Mesenchymal stem cell (in vitro differentiated cells and primary cell): ENCODE measurements at regions not wholly inside any gene's neighbourhood (a gene's known extent, or its start where the extent isn't known, plus 50 kb on each side); places are given as distances from the start of the nearest gene placed in this dataset.

Experiments
- DNase-seq: peaks from one replicate; pipeline ENCODE4 v3.0.0-alpha.2; 2013
- H2AFZ ChIP-seq: one replicate; pipeline ENCODE4 v1.6.1; 2013; ENCODE audit warnings: low read depth, mild to moderate bottlenecking, control low read depth, inconsistent platforms, low read length, moderate library complexity
- H2AK5ac ChIP-seq: 2 replicates; pipeline ENCODE4 v1.6.1; 2013; ENCODE audit warnings: low read length, moderate library complexity, mild to moderate bottlenecking, inconsistent platforms; ENCODE audit not compliant: severe bottlenecking
- H2BK120ac ChIP-seq: one replicate; pipeline ENCODE4 v1.6.1; 2013; ENCODE audit warnings: low read depth, mild to moderate bottlenecking, inconsistent platforms, low read length, moderate library complexity
- H2BK12ac ChIP-seq, 2 experiments: one replicate each; pipeline ENCODE4 v1.6.1; 2013; ENCODE audit warnings: inconsistent platforms in 2 of 2, low read length in 2 of 2, mild to moderate bottlenecking in 2 of 2, moderate library complexity in 2 of 2, control low read depth in 1 of 2
- H2BK15ac ChIP-seq: one replicate; pipeline ENCODE4 v1.6.1; 2013; ENCODE audit warnings: mild to moderate bottlenecking, low read depth, inconsistent platforms; ENCODE audit not compliant: poor library complexity, severe bottlenecking
- H2BK5ac ChIP-seq: 2 replicates; pipeline ENCODE4 v1.6.1; 2013; ENCODE audit warnings: low read depth, mild to moderate bottlenecking, low read length, control low read depth, inconsistent platforms; ENCODE audit not compliant: poor library complexity, severe bottlenecking
- H3K14ac ChIP-seq, 2 experiments: one replicate each; pipeline ENCODE4 v1.6.1; 2013; ENCODE audit warnings: inconsistent platforms in 2 of 2, low read length in 2 of 2, control low read depth in 1 of 2, mild to moderate bottlenecking in 1 of 2, moderate library complexity in 1 of 2
- H3K18ac ChIP-seq, 2 experiments: one replicate each; pipeline ENCODE4 v1.6.1; 2013; ENCODE audit warnings: inconsistent platforms in 2 of 2, low read length in 2 of 2, control low read depth in 1 of 2, low read depth in 1 of 2, mild to moderate bottlenecking in 1 of 2
- H3K23ac ChIP-seq, 2 experiments: one replicate each; pipeline ENCODE4 v1.6.1; 2013; ENCODE audit warnings: inconsistent platforms in 2 of 2, low read length in 2 of 2, mild to moderate bottlenecking in 2 of 2, moderate library complexity in 2 of 2, control low read depth in 1 of 2
- H3K27ac ChIP-seq: 2 replicates; pipeline ENCODE4 v1.5.1; 2013; ENCODE audit warnings: mild to moderate bottlenecking, moderate library complexity, low read length, control low read depth, inconsistent platforms; ENCODE audit not compliant: poor library complexity, severe bottlenecking
- H3K27me3 ChIP-seq, 2 experiments: 2 replicates each; pipeline versions ENCODE4 v1.6.1 to v1.7.0; 2013; ENCODE audit warnings: low read length in 2 of 2, mild to moderate bottlenecking in 2 of 2, moderate library complexity in 2 of 2, control low read depth in 1 of 2, inconsistent platforms in 1 of 2; ENCODE audit not compliant: control insufficient read depth in 1 of 2, insufficient read depth in 1 of 2
- H3K36me3 ChIP-seq, 2 experiments: 2 replicates each; pipeline versions ENCODE4 v1.6.1 to v1.7.0; 2013; ENCODE audit warnings: low read length in 2 of 2, control low read depth in 1 of 2, inconsistent platforms in 1 of 2, low read depth in 1 of 2, mild to moderate bottlenecking in 1 of 2; ENCODE audit not compliant: insufficient read depth in 2 of 2, control insufficient read depth in 1 of 2
- H3K4ac ChIP-seq, 2 experiments: one replicate each; pipeline ENCODE4 v1.6.1; 2013; ENCODE audit warnings: inconsistent platforms in 2 of 2, low read length in 2 of 2, mild to moderate bottlenecking in 2 of 2, moderate library complexity in 2 of 2, control low read depth in 1 of 2, low read depth in 1 of 2
- H3K4me1 ChIP-seq: 2 replicates; pipeline ENCODE4 v1.6.1; 2013; ENCODE audit warnings: low read depth, low read length, control low read depth; ENCODE audit not compliant: control insufficient read depth, insufficient read depth
- H3K4me2 ChIP-seq: 2 replicates; pipeline ENCODE4 v1.6.1; 2013; ENCODE audit warnings: low read length, mild to moderate bottlenecking, inconsistent platforms; ENCODE audit not compliant: poor library complexity, severe bottlenecking
- H3K4me3 ChIP-seq, 2 experiments: 2 replicates each; pipeline versions ENCODE4 v1.5.1 to v1.7.0; 2013; ENCODE audit warnings: low read length in 2 of 2, mild to moderate bottlenecking in 2 of 2, control low read depth in 1 of 2, low read depth in 1 of 2; ENCODE audit not compliant: insufficient read depth in 1 of 2
- H3K79me1 ChIP-seq: replicated peaks from 2 replicates; pipeline ENCODE4 v1.6.1; 2013; ENCODE audit warnings: mild to moderate bottlenecking, control low read depth, low read length, inconsistent platforms; ENCODE audit not compliant: poor library complexity, severe bottlenecking
- H3K9ac ChIP-seq: 2 replicates; pipeline ENCODE4 v1.7.0; 2013; ENCODE audit warnings: mild to moderate bottlenecking, low read length, moderate library complexity
- H3K9me3 ChIP-seq: 2 replicates; pipeline ENCODE4 v1.7.0; 2013; ENCODE audit warnings: mild to moderate bottlenecking, low read length; ENCODE audit not compliant: control insufficient read depth
- H4K8ac ChIP-seq: one replicate; pipeline ENCODE4 v1.6.1; 2013; ENCODE audit warnings: inconsistent platforms, mild to moderate bottlenecking, low read length, moderate library complexity
- H4K91ac ChIP-seq: one replicate; pipeline ENCODE4 v1.6.1; 2013; ENCODE audit warnings: mild to moderate bottlenecking, low read length, inconsistent platforms
- WGBS: methylation state at CpG from one replicate; pipeline ENCODE4 v1.1.7; 2013; ENCODE audit warnings: mixed read lengths; 5-methylcytosine and 5-hydroxymethylcytosine counted together

- Histone ChIP-seq H3K9me3 (peaks cover 3% of the 10 kb centered on the region), H2AK5ac (no peak overlapping the region), H3K27me3 (no peaks in the 10 kb centered on the region), H3K18ac (no peak overlapping the region), H3K4me3 (no peak overlapping the region), H3K36me3 (no peaks in the 10 kb centered on the region), H3K27ac (no peak overlapping the region), H4K91ac (no peak overlapping the region), H3K79me1 (no peaks in the 10 kb centered on the region), H3K4me1 (no peaks in the 10 kb centered on the region), H4K8ac (no peak overlapping the region), H3K4ac (no peak overlapping the region), H2BK120ac (no peak overlapping the region), H2BK12ac (no peak overlapping the region), H3K23ac (no peak overlapping the region), H3K9ac (no peak overlapping the region), H2AFZ (no peak overlapping the region), H2BK5ac (no peak overlapping the region), H3K4me2 (no peak overlapping the region), H3K14ac (no peak overlapping the region), H2BK15ac (no peak overlapping the region)
- no peak for DNase-seq
- WGBS, result 83% methylated on average over 13 of the region's 13 CpGs
Measured at GRCh38 chr1:5798151-5798730, 194.0 kb downstream of the NPHP4 start.

GRCh38 chr1:5796028-5796427 lies 196.2 kb downstream of the NPHP4 start:
- H3K27me3 ChIP-seq, result no peaks in the 10 kb centered on the region
- 37% methylated on average over 2 of the region's 2 CpGs for WGBS
- no peak overlapping the region for H3K18ac ChIP-seq
- H2BK15ac ChIP-seq, result no peak overlapping the region
- no peak overlapping the region for H2BK5ac ChIP-seq
- H2AFZ ChIP-seq, result no peak overlapping the region
- DNase-seq, result no peak
- no peaks in the 10 kb centered on the region for H3K4me1 ChIP-seq
- H3K4me3 ChIP-seq, result no peak overlapping the region
- H4K8ac ChIP-seq, result no peak overlapping the region
- no peaks in the 10 kb centered on the region for H3K79me1 ChIP-seq
- H2BK120ac ChIP-seq, result no peak overlapping the region
- H2BK12ac ChIP-seq, result no peak overlapping the region
- H4K91ac ChIP-seq, result no peak overlapping the region
- H3K14ac ChIP-seq, result no peak overlapping the region
- H3K4me2 ChIP-seq, result no peak overlapping the region
- H3K4ac ChIP-seq, result no peak overlapping the region
- H2AK5ac ChIP-seq, result no peak overlapping the region
- no peak overlapping the region for H3K23ac ChIP-seq
- no peaks in the 10 kb centered on the region for H3K36me3 ChIP-seq
- no peak overlapping the region for H3K9ac ChIP-seq
- H3K9me3 ChIP-seq, result peaks cover 2% of the 10 kb centered on the region
- H3K27ac ChIP-seq, result no peak overlapping the region

- Histone ChIP-seq H2BK15ac (no peak overlapping the region), H2BK5ac (no peak overlapping the region), H3K27me3 (no peaks in the 10 kb centered on the region), H4K8ac (no peak overlapping the region), H3K14ac (no peak overlapping the region), H4K91ac (no peak overlapping the region), H3K4me2 (no peak overlapping the region), H3K27ac (no peak overlapping the region), H3K4me3 (no peak overlapping the region), H3K18ac (no peak overlapping the region), H3K36me3 (no peaks in the 10 kb centered on the region), H2AK5ac (no peak overlapping the region), H3K4me1 (no peaks in the 10 kb centered on the region), H3K79me1 (no peaks in the 10 kb centered on the region), H3K23ac (no peak overlapping the region), H3K9me3 (peaks cover 2% of the 10 kb centered on the region), H3K9ac (no peak overlapping the region), H2BK12ac (no peak overlapping the region), H2AFZ (no peak overlapping the region), H3K4ac (no peak overlapping the region), H2BK120ac (no peak overlapping the region)
- DNase-seq, result no peak
- 57% methylated on average over 7 of the region's 7 CpGs for WGBS
Measured at GRCh38 chr1:5794279-5794678, 197.9 kb downstream of the NPHP4 start.

- no peak overlapping the region for H3K14ac ChIP-seq
- no peak overlapping the region for H3K4me3 ChIP-seq
- peaks cover 2% of the 10 kb centered on the region for H3K9me3 ChIP-seq
- H3K18ac ChIP-seq, result no peak overlapping the region
- H3K9ac ChIP-seq, result no peak overlapping the region
- 64% methylated on average over 4 of the region's 4 CpGs for whole genome bisulfite sequencing
- H2BK15ac ChIP-seq, result no peak overlapping the region
- no peaks in the 10 kb centered on the region for H3K79me1 ChIP-seq
- H4K8ac ChIP-seq, result no peak overlapping the region
- no peaks in the 10 kb centered on the region for H3K4me1 ChIP-seq
- no peak overlapping the region for H2BK12ac ChIP-seq
- no peaks in the 10 kb centered on the region for H3K36me3 ChIP-seq
- H3K27me3 ChIP-seq, result no peaks in the 10 kb centered on the region
- H2AFZ ChIP-seq, result no peak overlapping the region
- H3K27ac ChIP-seq, result no peak overlapping the region
- H2AK5ac ChIP-seq, result no peak overlapping the region
- H2BK5ac ChIP-seq, result no peak overlapping the region
- H3K23ac ChIP-seq, result no peak overlapping the region
- no peak overlapping the region for H4K91ac ChIP-seq
- DNase-seq, result no peak
- H3K4ac ChIP-seq, result no peak overlapping the region
- no peak overlapping the region for H2BK120ac ChIP-seq
- no peak overlapping the region for H3K4me2 ChIP-seq
Measured at GRCh38 chr1:5793516-5793915, 198.7 kb downstream of the NPHP4 start.
